Upper lobe of left lung (tissue), 4 donors: ENCODE measurements at regions not wholly inside any gene's neighbourhood (a gene's known extent, or its start where the extent isn't known, plus 50 kb on each side); places are given as distances from the start of the nearest gene placed in this dataset.
"Not testable (repeated sequence)": the region's sequence is repeated elsewhere in the genome, so short reads cannot be mapped to it uniquely, and the experiment has no call there.

ENCODE experiments used
- CTCF ChIP-seq, 6 experiments: fragments of 450-650 bp in 4 of 6; fragments of 200-600 bp in 2 of 6; sonication (generic) in 2 of 6; IDR thresholded peaks; one replicate each; pipeline ENCODE4 v1.5.1; 2016 to 2019; ENCODE audit warnings: antibody characterized with exemption in 6 of 6
- POLR2A ChIP-seq, 4 donors: fragments of 450-650 bp; IDR thresholded peaks; one replicate each; pipeline ENCODE4 v1.5.1; 2016 to 2017; ENCODE audit warnings: antibody characterized with exemption in 4 of 4, mild to moderate bottlenecking in 2 of 4
- POLR2AphosphoS5 ChIP-seq, 2 donors: sonication (generic); formaldehyde crosslinking; IDR thresholded peaks; one replicate each; pipeline ENCODE4 v1.5.1; 2017; ENCODE audit warnings: antibody characterized with exemption in 2 of 2

GRCh38 chr7:106567204-106568001 is 93.6 kb downstream of the CCDC71L start:
- not testable (repeated sequence) for TF ChIP-seq CTCF, POLR2AphosphoS5, POLR2A (IDR thresholded peaks at IDR 0.05)
